B cell (primary cell): ENCODE measurements at regions not wholly inside any gene's neighbourhood (a gene's known extent, or its start where the extent isn't known, plus 50 kb on each side); places are given as distances from the start of the nearest gene placed in this dataset.

Experiments
- ATAC-seq: fragments of 200-7000 bp; cut with Tn5 transposase; one replicate; pipeline ENCODE4 v1.10.0; 2021; ENCODE audit warnings: low read depth, mild to moderate bottlenecking, moderate number of reproducible peaks, moderate library complexity
- CTCF ChIA-PET: fragments of 350-600 bp; sonication (Branson Sonifier 250); formaldehyde crosslinking; loops from one replicate; lab custom pipeline; 2021; ENCODE audit warnings: antibody characterized with exemption, inconsistent platforms; lab: Charles Lee
- POLR2A ChIA-PET: fragments of 350-600 bp; sonication (Branson Sonifier 250); formaldehyde crosslinking; loops from one replicate; lab custom pipeline; 2021; ENCODE audit warnings: antibody characterized with exemption; lab: Charles Lee
- DNase-seq: peaks from one replicate; pipeline ENCODE4 v3.0.0; 2013
- H2AFZ ChIP-seq: 2 replicates; pipeline ENCODE4 v1.6.1; 2012; ENCODE audit warnings: mild to moderate bottlenecking, low read depth, low read length; ENCODE audit not compliant: insufficient read depth, poor library complexity, severe bottlenecking
- H3K27ac ChIP-seq, 2 donors: 1 replicate in 1 of 2; 2 replicates in 1 of 2; pipeline ENCODE4 v1.5.1; 2012 to 2013; ENCODE audit warnings: low read length in 2 of 2, mild to moderate bottlenecking in 2 of 2, moderate library complexity in 1 of 2
- H3K27me3 ChIP-seq, 4 experiments: fragments of 200-600 bp in 1 of 4; sonication (generic) in 1 of 4; replicated peaks in 1 of 4; 1 replicate in 2 of 4; 2 replicates in 2 of 4; pipeline versions ENCODE4 v1.6.1 to v1.7.0; 2013 to 2016; ENCODE audit warnings: low read length in 3 of 4, mild to moderate bottlenecking in 2 of 4, mixed read lengths in 1 of 4, moderate library complexity in 1 of 4; ENCODE audit not compliant: insufficient read depth in 4 of 4, control insufficient read depth in 3 of 4; ENCODE audit errors: control extremely low read depth in 1 of 4
- H3K36me3 ChIP-seq, 2 experiments: replicated peaks in 1 of 2; 1 replicate in 1 of 2; 2 replicates in 1 of 2; pipeline versions ENCODE4 v1.6.1 to v1.7.1; 2013; ENCODE audit warnings: low read length in 1 of 2; ENCODE audit not compliant: insufficient read depth in 2 of 2, control insufficient read depth in 1 of 2; ENCODE audit errors: control extremely low read depth in 1 of 2, extremely low read depth in 1 of 2
- H3K4me1 ChIP-seq, 2 donors: fragments of 200-600 bp in 1 of 2; sonication (generic) in 1 of 2; 1 replicate in 1 of 2; 2 replicates in 1 of 2; pipeline versions ENCODE4 v1.5.1 to v1.6.1; 2013 to 2017; ENCODE audit warnings: low read length in 2 of 2; ENCODE audit not compliant: control insufficient read depth in 2 of 2, insufficient read depth in 2 of 2
- H3K4me2 ChIP-seq: replicated peaks from 2 replicates; pipeline ENCODE3; 2012; ENCODE audit warnings: mild to moderate bottlenecking, low read depth, low read length; ENCODE audit not compliant: poor library complexity, severe bottlenecking
- H3K4me3 ChIP-seq, 5 experiments: fragments of 200-600 bp in 1 of 5; sonication (generic) in 1 of 5; 1 replicate in 3 of 5; 2 replicates in 2 of 5; pipeline versions ENCODE4 v1.5.1 to v1.7.0; 2011 to 2016; ENCODE audit warnings: low read length in 4 of 5, mild to moderate bottlenecking in 4 of 5, low read depth in 2 of 5, control low read depth in 1 of 5, moderate library complexity in 1 of 5; ENCODE audit not compliant: insufficient read depth in 1 of 5; ENCODE audit errors: control extremely low read depth in 1 of 5, extremely low read depth in 1 of 5
- H3K79me2 ChIP-seq: fragments of 200-600 bp; sonication (generic); one replicate; pipeline ENCODE4 v1.6.0; 2016; ENCODE audit warnings: low read length; ENCODE audit not compliant: control insufficient read depth, insufficient read depth
- H3K9ac ChIP-seq: fragments of 200-600 bp; sonication (generic); 2 replicates; pipeline ENCODE4 v1.6.1; 2017; ENCODE audit warnings: mild to moderate bottlenecking, low read length, moderate library complexity
- H3K9me3 ChIP-seq, 3 donors: one replicate each; pipeline versions ENCODE4 v1.6.1 to v1.7.1; 2013; ENCODE audit warnings: low read length in 2 of 3; ENCODE audit not compliant: control insufficient read depth in 2 of 3, insufficient read depth in 1 of 3; ENCODE audit errors: control extremely low read depth in 1 of 3
- H4K20me1 ChIP-seq: 2 replicates; pipeline ENCODE4 v1.6.0; 2012; ENCODE audit warnings: mild to moderate bottlenecking, low read length; ENCODE audit not compliant: insufficient read depth, control insufficient read depth, poor library complexity, severe bottlenecking
- H3K27ac Mint-ChIP-seq: one replicate; pipeline ENCODE4 v1.8.0; 2021; ENCODE audit warnings: mixed read lengths
- H3K27me3 Mint-ChIP-seq: one replicate; pipeline ENCODE4 v1.8.0; 2021; ENCODE audit warnings: mixed read lengths
- H3K4me1 Mint-ChIP-seq: one replicate; pipeline ENCODE4 v1.8.0; 2021; ENCODE audit warnings: mixed read lengths
- H3K4me3 Mint-ChIP-seq: one replicate; pipeline ENCODE4 v1.8.0; 2021; ENCODE audit warnings: mixed read lengths
- H3K9me3 Mint-ChIP-seq: one replicate; pipeline ENCODE4 v1.8.0; 2022; ENCODE audit warnings: mixed read lengths; ENCODE audit not compliant: insufficient read depth
- EZH2 ChIP-seq: IDR thresholded peaks from 2 replicates; pipeline ENCODE4 v1.6.1; 2012; ENCODE audit warnings: borderline replicate concordance, low read depth, mild to moderate bottlenecking, moderate library complexity, low read length; ENCODE audit not compliant: insufficient read depth, poor library complexity, severe bottlenecking
- WGBS: methylation state at CpG from one replicate; pipeline ENCODE4 v1.1.5; 2013; ENCODE audit warnings: missing lambda C conversion rate; ENCODE audit not compliant: insufficient coverage; 5-methylcytosine and 5-hydroxymethylcytosine counted together
- intact Hi-C: fragments of 100-400 bp; cut with micrococcal nuclease; formaldehyde crosslinking; loops from one replicate; pipeline ENCODE4 v1.10.0; 2022
- TF ChIP-seq, protein P1 (sequence below): fragments of 200-600 bp; IDR thresholded peaks from one replicate; pipeline ENCODE4 v1.8.0; 2022; ENCODE audit warnings: antibody characterized with exemption, mild to moderate bottlenecking

- Histone ChIP-seq H3K27me3 (no peaks in the 10 kb centered on the region), H3K9me3 (no peaks in the 10 kb centered on the region), H3K79me2 (no peaks in the 10 kb centered on the region), H3K36me3 (no peaks in the 10 kb centered on the region), H3K4me2 (no peak overlapping the region), H3K9ac (no peak overlapping the region), H4K20me1 (no peaks in the 10 kb centered on the region), H3K4me1 (no peaks in the 10 kb centered on the region), H3K27ac (no peak overlapping the region), H3K4me3 (no peak overlapping the region), H2AFZ (no peak overlapping the region)
- no peak for ATAC-seq
- H3K9me3 Mint-ChIP-seq: no peaks in the 10 kb centered on the region
- H3K4me3 Mint-ChIP-seq: no peak overlapping the region
- no peaks in the 10 kb centered on the region for H3K27me3 Mint-ChIP-seq
- DNase-seq: no peak
- TF ChIP-seq, protein P1, sequence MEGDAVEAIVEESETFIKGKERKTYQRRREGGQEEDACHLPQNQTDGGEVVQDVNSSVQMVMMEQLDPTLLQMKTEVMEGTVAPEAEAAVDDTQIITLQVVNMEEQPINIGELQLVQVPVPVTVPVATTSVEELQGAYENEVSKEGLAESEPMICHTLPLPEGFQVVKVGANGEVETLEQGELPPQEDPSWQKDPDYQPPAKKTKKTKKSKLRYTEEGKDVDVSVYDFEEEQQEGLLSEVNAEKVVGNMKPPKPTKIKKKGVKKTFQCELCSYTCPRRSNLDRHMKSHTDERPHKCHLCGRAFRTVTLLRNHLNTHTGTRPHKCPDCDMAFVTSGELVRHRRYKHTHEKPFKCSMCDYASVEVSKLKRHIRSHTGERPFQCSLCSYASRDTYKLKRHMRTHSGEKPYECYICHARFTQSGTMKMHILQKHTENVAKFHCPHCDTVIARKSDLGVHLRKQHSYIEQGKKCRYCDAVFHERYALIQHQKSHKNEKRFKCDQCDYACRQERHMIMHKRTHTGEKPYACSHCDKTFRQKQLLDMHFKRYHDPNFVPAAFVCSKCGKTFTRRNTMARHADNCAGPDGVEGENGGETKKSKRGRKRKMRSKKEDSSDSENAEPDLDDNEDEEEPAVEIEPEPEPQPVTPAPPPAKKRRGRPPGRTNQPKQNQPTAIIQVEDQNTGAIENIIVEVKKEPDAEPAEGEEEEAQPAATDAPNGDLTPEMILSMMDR: no peak
- no peak for TF ChIP-seq EZH2
- CTCF ChIA-PET: no interaction called here
- POLR2A ChIA-PET: no interaction called here
- peaks cover 2% of the 10 kb centered on the region for H3K4me1 Mint-ChIP-seq
- intact Hi-C loops: no loop called here
- no peak overlapping the region for H3K27ac Mint-ChIP-seq
- WGBS: no CpG with 5 or more reads among the region's 2 CpGs
Observed at GRCh38 chr2:22406625-22407024, 978.4 kb upstream of the KLHL29 start.

GRCh38 chr2:22420076-22420475, 964.9 kb upstream of the KLHL29 start:
- no peak overlapping the region for H3K4me3 ChIP-seq
- no peak for ATAC-seq

More at GRCh38 chr2:22420076-22420475, 964.9 kb upstream of the KLHL29 start:
- Histone ChIP-seq H3K79me2 (no peaks in the 10 kb centered on the region), H3K27me3 (no peaks in the 10 kb centered on the region), H3K27ac (no peak overlapping the region), H3K9me3 (peaks cover 0 to 6% (median 0%) of the 10 kb centered on the region in 3 donors), H4K20me1 (no peaks in the 10 kb centered on the region), H3K4me2 (no peak overlapping the region), H2AFZ (no peak overlapping the region), H3K4me1 (no peaks in the 10 kb centered on the region), H3K9ac (no peak overlapping the region), H3K36me3 (no peaks in the 10 kb centered on the region)
- TF ChIP-seq, protein P1: no peak
- TF ChIP-seq EZH2: no peak
- H3K9me3 Mint-ChIP-seq: peaks cover 9% of the 10 kb centered on the region
- intact Hi-C loops: no loop called here
- CTCF ChIA-PET: no interaction called here
- no peak for DNase-seq
- no peak overlapping the region for H3K4me3 Mint-ChIP-seq
- no peak overlapping the region for H3K27ac Mint-ChIP-seq
- no peaks in the 10 kb centered on the region for H3K27me3 Mint-ChIP-seq
- no peaks in the 10 kb centered on the region for H3K4me1 Mint-ChIP-seq
- POLR2A ChIA-PET: no interaction called here
